ENCODE measurements at regions not wholly inside any gene's neighbourhood (a gene's known extent, or its start where the extent isn't known, plus 50 kb on each side); places are given as distances from the start of the nearest gene placed in this dataset.

GRCh38 chr13:83162493-83162892, 719.8 kb downstream of the SLITRK1 start:
- Histone ChIP-seq H4K20me1 (ENCODE audit: insufficient read depth) (no peaks in the 10 kb centered on the region), H3K27me3 (ENCODE audit: insufficient read depth, low read depth, low read length) (no peaks in the 10 kb centered on the region), H3K36me3 (ENCODE audit: insufficient read depth, low read length) (no peaks in the 10 kb centered on the region), H3K9ac (ENCODE audit: low read length) (no peak overlapping the region), H2AFZ (ENCODE audit: low read depth, low read length) (no peak overlapping the region), H3K9me2 (ENCODE audit: insufficient read depth, low read length) (no peaks in the 10 kb centered on the region), H3F3A (ENCODE audit: insufficient read depth, low read length, poor library complexity, severe bottlenecking) (no peaks in the 10 kb centered on the region), H3K9me3 (ENCODE audit: low read length) (no peaks in the 10 kb centered on the region), H3K27ac (ENCODE audit: low read length) (no peak overlapping the region), H3K4me3 (ENCODE audit: low read length) (no peak overlapping the region), H3K4me2 (ENCODE audit: low read length) (no peak overlapping the region), H3K79me2 (replicated peaks; ENCODE audit: insufficient read depth, low read length) (no peaks in the 10 kb centered on the region)
- TF ChIP-seq CTCF (IDR thresholded peaks at IDR 0.05; ENCODE audit: poor library complexity, severe bottlenecking): no peak
- TF ChIP-seq EP300 (conservative IDR thresholded peaks at IDR 0.05; ENCODE audit: poor library complexity, severe bottlenecking): no peak

- Histone ChIP-seq H3K9me3 (ENCODE audit: low read length) (peaks cover 3% of the 10 kb centered on the region), H3K4me2 (ENCODE audit: low read length) (no peak overlapping the region), H3K9me2 (ENCODE audit: insufficient read depth, low read length) (no peaks in the 10 kb centered on the region), H3F3A (ENCODE audit: insufficient read depth, low read length, poor library complexity, severe bottlenecking) (no peaks in the 10 kb centered on the region), H3K79me2 (replicated peaks; ENCODE audit: insufficient read depth, low read length) (no peaks in the 10 kb centered on the region), H3K9ac (ENCODE audit: low read length) (no peak overlapping the region), H3K27ac (ENCODE audit: low read length) (no peak overlapping the region), H3K36me3 (ENCODE audit: insufficient read depth, low read length) (no peaks in the 10 kb centered on the region), H2AFZ (ENCODE audit: low read depth, low read length) (no peak overlapping the region), H3K27me3 (ENCODE audit: insufficient read depth, low read depth, low read length) (no peaks in the 10 kb centered on the region), H3K4me3 (ENCODE audit: low read length) (no peak overlapping the region), H4K20me1 (ENCODE audit: insufficient read depth) (no peaks in the 10 kb centered on the region)
- TF ChIP-seq CTCF (IDR thresholded peaks at IDR 0.05; ENCODE audit: poor library complexity, severe bottlenecking) (no peak), SMC3 (conservative IDR thresholded peaks at IDR 0.05; ENCODE audit: poor library complexity) (no peak), POLR2AphosphoS5 (IDR thresholded peaks at IDR 0.05) (no peak), EP300 (conservative IDR thresholded peaks at IDR 0.05; ENCODE audit: poor library complexity, severe bottlenecking) (no peak)
Measured at GRCh38 chr13:83153848-83154247, 728.4 kb downstream of the SLITRK1 start.

- Histone ChIP-seq H3K79me2 (replicated peaks; ENCODE audit: insufficient read depth, low read length) (no peaks in the 10 kb centered on the region), H3F3A (ENCODE audit: insufficient read depth, low read length, poor library complexity, severe bottlenecking) (no peaks in the 10 kb centered on the region), H3K4me3 (ENCODE audit: low read length) (no peak overlapping the region), H3K9ac (ENCODE audit: low read length) (no peak overlapping the region), H3K9me3 (ENCODE audit: low read length) (peaks cover 3% of the 10 kb centered on the region), H3K27me3 (ENCODE audit: insufficient read depth, low read depth, low read length) (no peaks in the 10 kb centered on the region), H3K36me3 (ENCODE audit: insufficient read depth, low read length) (no peaks in the 10 kb centered on the region), H3K27ac (ENCODE audit: low read length) (no peak overlapping the region), H3K9me2 (ENCODE audit: insufficient read depth, low read length) (no peaks in the 10 kb centered on the region), H3K4me2 (ENCODE audit: low read length) (no peak overlapping the region), H4K20me1 (ENCODE audit: insufficient read depth) (no peaks in the 10 kb centered on the region), H2AFZ (ENCODE audit: low read depth, low read length) (no peak overlapping the region)
- no peak for TF ChIP-seq TAF1 (IDR thresholded peaks at IDR 0.05; ENCODE audit: low read depth)
- TF ChIP-seq SMC3 (conservative IDR thresholded peaks at IDR 0.05; ENCODE audit: poor library complexity): no peak
Measured at GRCh38 chr13:83151308-83151660, 731.0 kb downstream of the SLITRK1 start.
